Stimulated activated CD4-positive, alpha-beta T cell treated with anti-CD3 and anti-CD28 coated beads, Interleukin-15, amount 100 ng/mL, for 1 hour (primary cell): ENCODE measurements at regions not wholly inside any gene's neighbourhood (a gene's known extent, or its start where the extent isn't known, plus 50 kb on each side); places are given as distances from the start of the nearest gene placed in this dataset.
A peak's percentile ranks its signal among the peaks of the same experiment; 100 is the strongest.

Experiments used
- DNase-seq, 2 donors: peaks; one replicate each; pipeline ENCODE4 v3.0.0-alpha.2; 2020; ENCODE audit warnings: low read depth in 1 of 2, low spot score in 1 of 2

DNA sequence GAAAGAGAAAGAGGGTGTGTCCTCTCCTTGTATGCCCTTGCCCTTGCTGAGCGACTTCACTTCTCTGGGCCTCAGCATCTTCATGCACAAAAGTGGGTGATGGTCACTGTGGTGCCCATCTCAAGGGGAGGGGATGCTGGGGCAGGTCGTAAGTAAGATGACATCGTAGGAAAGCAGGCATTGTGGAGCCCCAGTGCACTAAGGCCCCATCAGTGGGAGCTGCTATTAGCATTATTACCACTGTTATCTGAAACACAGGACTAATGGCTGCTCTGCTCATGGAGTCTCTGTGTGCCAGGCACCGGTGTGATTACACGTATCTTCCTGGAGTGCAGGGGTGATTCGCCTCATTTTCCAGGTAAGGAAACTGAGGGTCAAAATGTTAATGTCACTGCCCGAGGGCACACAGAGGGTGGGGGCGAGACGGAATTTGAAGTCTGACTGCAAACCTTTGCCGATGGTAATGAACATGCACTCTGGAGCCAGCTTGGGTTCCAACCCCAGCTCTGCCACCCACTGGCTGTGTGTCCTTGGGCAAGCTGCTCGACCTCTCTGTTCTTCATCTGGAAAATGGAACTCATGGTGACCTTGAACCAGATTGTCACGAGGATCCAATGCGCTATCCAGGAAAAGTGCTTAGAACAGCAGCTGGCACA lies 63.2 kb upstream of the GSE1 start:
- no peak for DNase-seq

DNA sequence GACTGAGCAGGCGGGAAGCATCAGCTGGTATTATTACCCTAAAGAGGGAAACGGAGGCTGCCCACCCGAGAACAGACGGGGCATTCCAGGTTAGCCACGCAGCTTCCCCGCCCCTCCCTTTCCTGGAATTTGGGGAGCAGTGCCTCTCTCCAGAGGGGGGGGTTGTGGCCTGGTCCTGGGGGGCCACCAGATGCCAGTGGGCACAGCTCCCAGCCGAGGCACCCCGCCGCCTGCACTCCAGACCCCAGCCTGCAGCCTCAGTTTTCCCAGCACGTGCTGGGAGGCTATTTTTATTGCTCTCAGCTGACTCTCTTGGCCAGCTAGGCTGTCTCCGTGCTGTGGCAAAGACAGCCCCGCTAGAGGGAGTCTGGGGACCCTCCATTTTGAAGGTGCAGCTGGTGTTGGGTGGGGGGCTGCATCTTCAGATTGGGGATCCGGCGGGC lies 62.7 kb upstream of the GSE1 start:
- no peak for DNase-seq

DNA sequence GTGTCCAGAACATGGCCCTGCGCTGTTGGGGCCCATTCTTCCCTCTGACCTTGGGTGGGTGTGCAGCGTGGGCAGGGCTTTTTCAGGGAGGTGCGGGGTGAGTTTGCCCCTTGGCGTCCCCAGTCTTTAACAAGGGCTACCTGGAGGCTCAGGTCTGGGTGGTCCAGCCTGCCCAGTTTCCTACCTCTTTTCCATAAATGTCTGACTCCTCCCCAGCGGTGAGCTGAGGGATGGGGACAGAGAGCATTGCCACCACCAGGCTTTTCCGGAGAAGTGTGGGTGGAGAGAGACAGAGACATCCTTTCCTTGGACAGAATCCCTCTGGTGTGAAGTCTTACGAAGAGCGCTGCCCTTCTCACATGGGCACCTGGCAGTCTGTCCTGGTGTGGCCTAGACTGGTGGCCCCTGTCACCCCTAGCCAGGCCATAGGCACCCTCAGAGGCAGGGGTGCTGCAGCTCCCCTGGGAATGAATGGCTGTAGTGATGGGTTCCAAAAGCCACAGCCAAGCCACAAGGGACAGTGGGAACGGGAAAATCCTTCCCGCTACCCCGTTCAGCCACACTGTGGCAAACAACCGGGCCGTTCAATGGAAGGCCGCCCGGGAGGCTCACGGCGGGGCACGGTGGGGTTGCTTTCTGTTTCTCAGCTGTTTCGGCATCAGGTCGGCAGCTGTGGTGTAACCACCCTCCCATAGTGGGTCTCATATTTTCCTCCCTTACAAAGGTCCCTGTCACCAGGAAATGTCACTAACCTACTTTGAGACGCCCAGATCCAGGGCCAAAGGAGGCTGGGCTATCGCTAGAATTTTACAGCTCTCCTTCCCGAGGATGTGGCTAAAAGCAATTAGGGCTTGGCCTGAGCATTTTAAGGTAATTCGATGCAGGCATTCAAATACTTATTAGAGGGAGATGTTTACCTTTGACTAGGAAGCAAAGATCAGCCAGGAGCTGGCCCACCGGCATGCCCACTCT lies 61.9 kb upstream of the GSE1 start:
- DNase-seq, result no peak

DNA sequence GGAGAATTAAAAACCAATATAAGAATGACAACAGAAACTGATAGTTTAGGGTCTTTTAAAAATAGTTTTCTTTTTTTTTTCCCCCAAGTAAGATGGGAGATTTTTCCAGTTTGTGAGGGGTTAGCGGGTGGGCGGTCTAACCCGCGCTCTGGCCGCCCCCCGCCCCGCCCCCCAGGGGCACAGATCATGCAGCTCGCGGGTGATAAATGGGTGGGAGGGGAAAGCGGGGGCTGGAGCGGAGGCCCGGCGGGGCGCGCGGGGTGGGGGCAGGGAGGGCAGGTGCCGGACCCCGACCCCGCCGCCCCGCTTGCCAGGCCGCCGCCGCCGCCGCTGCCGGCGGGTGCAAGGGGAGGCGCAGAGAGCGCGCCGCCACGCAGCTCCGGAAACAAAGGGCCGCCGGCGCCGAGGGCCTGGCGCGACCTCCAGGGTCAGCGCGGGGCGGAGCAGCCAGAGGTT lies 60.1 kb upstream of the GSE1 start:
- DNase-seq, result no peak

DNA sequence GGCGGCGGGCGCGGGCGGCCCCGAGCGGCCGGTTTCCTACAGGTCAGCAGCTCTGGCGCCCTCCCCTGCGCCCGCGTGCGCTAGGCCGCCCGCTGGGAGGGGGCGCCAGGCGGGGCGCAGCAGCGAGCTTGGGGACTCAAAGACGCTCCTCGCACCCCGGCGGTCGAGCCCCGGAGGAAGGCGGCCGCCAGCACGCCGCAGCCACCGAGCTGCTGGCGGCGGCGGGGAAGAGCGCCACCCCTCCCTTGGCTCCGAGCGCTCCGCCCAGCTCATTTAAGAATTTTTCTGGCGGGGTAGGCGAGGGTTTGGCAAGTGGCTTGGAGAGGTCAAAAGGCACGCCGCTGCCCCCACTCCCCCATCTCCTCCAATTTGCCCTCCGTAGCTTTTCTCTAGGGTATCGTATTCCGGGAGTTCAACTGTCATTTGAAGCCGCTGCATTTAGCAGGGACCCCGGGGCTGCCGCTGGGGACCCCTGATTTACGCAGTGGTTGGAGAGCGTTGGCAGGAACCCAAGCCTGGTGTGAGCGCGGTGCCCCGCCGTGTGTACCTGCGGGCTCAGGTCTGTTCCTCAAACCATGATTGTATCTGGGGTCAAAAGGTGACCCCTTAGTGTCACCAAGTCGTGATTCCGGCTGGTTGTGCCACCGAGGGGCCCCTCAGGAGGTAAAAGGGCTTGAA lies 59.5 kb upstream of the GSE1 start:
- DNase-seq, result peak in 1 of 2 donors; percentile 20

DNA sequence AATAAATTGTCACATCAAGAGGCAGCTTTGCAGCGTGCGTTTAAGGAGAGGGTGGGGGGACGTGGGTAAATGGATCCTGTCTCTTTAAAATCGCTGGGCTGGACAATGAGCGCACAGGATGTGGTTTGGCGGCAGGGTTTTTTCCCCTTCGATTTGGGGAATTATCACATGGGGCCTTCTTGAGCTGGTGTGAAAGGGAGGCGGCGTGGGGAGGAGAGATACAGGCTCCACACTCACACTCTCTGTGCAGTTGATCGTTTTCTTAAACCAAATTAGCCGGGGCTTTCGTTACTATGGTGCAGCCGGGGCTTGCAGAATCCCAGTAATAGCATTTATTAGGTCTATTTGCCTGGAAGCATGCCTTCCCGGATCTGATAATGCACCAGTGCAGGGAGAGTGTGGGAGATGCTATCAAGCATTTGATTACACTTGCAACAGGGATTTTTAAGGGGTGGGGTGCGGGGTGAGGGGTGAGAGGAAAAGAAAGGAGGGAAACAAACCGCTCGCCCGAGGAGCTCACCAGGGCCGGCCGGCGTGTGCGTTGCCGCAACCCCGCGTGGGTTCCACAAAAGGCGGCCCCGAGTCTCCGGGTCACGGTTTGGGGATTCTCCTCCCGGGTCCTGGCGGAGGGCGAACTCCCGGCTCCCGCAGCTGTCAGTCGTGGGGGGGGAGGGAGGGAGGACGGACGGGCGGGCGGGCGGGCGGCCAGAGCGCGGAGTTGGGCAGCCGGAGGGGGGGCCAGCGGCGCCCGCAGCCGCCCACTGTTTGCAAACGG lies 58.8 kb upstream of the GSE1 start:
- peak; percentile 36 to 40 for DNase-seq

DNA sequence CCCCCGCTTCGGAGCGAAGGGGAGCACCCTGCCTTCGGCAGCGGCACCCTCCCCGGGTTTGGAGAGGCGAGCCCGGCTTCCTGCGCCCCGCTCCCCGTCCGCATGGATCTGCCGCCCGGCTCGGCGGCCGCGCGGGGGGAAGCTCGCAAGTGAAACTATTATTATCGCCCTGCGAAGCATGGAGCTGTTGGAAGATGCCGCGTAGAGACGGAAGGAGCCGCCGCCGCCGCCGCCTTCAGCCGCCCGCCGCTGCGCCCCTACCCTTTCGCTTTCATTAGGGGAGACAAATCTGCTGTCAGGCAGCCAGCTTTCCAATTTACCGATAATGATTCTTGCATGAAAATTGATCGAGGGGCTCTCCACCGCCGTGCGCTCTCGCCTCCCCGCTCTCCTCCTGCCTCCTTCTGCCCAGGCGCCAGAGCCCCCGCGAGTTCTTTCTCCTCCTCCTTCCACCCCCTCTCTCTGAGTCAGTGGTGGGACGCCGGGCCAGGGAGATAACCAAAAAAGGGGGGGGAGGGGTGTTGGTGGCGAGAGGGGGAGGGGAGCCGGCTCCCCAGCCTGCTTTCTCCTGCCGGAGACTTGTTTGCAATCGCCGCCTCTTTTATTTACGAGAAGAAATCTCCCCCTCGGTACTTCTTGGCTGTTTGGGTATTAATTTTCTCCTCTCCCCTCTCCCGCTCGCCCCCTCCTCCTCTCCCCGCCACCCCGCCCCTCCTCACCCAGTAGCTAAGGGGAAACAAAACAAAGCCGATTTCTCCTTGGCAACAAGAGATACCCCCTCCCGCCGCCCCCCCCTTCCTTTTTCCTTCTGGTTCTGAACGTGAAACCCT lies 58.0 kb upstream of the GSE1 start:
- peak; percentile 23 to 42 for DNase-seq

DNA sequence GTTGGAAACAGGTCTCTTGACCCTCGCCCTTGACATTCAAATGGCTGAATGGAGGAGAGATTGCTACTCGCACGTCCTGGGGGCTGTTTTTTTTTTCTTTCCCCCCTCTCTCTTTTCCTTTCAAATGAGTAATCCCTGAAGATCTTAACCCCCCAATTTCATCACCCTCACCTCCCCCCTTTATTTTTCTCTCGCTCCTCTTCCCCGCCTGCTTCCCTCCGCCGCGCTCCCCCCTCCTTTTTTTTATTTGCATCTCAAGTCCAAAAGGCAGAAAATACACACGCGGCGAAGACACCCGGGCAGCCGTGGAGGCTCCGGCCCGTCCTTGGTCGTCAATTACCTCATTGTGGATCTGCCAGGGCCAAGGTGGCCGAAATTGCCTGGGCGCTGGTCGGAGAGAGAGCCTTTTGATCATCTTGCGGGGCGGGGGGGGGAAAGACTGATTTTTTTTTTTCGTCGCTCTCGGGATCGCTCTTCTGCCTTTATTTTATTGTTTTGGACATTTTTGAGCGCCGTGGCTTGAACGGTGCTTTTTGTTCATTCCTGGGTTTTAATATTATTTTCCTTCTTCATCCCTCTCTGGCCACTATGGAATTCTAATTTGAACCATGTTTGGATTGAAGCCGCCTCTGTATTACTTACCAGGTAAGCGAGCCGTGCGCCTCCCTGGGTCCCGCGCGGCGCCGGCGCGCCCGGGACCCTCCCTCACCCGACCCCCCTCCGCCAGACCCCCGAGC lies 57.2 kb upstream of the GSE1 start:
- peak in 1 of 2 donors; percentile 5 for DNase-seq

DNA sequence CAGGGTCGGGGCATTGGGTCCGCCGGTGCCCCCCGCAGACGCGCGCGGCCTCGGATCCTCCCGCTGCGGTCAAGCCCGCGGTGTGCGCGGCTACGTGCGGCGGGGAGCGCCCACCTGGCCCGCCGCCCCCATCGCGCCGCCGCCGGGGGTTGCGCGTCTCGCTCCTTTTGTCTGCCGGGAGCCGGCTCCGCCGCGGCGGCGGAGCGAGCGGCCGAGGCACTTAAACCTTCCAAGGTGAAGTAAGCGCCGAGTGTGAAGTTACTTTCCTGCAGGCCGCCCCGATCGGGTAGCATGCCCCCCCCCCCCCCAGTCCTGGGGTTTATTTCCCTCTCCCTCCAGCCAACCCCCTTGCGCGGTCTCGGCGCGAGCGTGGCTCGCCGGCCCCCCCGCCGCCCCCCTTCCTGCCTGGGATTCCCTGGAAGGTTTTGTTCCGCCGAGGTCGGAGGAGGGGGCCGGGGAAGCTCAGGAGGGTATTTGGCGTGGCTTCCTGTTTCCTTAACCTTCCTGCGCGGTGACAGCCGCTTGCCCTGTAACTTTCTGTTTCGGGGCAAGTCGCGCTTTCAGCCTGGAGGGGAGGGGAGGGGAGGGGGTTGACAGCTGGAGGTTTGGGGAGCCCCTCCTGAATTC lies 56.6 kb upstream of the GSE1 start:
- peak in 1 of 2 donors; percentile 44 for DNase-seq

DNA sequence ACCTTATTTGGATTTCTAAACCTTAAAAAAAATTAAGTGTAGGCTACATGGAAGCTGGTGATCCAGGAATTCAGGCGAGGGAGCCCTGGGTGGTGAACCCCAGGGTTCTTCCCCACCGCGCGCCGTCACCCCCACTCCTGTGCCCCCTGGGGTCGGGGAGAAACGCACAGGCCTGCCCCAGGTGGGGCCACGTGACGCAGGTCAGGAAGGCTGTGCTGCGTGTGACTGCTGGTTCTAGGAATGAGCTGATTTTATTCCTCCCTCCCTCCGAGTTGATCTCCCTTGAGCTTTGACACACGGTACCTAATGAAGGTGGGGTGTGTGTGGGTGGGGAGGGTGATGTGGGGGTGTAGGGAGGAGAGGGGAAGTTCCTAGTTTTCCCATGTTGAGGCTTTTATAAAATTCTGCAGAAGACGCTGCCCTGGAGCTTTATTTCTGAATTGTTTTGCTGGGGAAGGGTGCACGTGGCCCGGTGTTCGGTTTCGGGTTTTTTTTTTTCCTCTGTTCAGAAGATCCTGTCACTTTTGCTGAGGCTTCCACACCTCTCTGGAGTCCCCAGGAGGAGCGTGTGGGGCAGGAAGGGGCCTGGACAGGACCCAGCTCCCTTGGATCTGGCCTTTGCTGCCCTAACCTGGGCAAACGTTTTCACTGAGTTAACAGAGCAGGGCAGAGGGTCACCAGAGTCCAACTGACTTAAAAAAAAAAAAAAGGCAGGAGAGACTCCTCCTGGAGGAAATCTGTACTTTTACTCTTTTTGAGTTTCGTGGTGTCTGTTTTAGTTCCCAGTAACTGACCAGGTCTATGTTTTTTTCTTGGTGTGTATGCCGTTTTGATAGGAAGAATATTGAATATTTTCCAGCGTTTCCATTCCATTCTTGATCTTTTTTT lies 55.8 kb upstream of the GSE1 start:
- DNase-seq, result peak in 1 of 2 donors; percentile 27

DNA sequence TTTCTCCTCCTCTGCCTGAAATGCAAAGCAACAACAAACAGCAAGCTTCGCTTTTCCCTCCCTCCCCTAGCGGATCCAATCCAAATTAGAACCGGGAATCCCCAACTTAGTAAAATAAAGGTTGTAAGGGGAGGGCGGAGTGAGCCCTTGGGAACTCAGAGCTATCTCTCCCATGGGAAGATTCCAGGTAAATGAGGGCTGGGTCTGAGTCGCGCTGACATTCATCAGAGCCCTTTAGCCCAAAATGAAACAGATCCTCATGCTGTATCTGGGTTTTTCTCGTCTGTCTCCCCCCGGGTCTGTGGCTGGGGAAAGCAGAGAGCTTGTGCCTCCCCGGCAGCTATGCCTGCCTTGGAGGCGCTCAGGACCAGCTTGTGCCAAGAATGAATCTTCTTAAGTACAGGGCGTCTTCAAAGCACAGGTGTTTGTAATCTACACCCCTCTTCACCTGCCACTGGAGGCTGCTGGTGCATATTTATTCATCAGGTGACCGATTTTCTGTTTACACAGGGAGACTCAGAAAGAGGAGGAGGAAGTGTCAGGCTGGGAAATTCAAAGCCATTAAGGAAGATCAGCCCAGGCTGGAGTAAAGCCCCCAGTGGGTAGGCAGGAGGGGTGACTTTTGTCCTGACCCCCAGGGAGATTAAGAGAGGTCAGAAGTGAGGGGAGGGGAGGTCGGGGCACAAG lies 55.0 kb upstream of the GSE1 start:
- DNase-seq, result no peak

DNA sequence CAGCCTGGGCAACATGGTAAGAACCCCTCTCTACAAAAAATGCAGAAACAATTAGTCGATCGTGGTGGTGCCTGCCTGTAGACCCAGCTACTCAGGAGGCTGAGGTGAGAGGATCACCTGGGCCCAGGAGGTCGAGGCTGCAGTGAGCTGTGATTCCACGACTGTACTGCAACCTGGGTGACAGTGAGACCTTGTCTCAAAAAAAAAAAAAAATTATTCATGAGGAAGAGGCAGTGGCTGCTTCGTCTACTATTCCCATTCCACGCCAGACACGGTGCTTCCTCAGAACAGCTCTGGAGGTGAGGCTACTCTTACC lies 52.2 kb upstream of the GSE1 start:
- DNase-seq, result no peak

DNA sequence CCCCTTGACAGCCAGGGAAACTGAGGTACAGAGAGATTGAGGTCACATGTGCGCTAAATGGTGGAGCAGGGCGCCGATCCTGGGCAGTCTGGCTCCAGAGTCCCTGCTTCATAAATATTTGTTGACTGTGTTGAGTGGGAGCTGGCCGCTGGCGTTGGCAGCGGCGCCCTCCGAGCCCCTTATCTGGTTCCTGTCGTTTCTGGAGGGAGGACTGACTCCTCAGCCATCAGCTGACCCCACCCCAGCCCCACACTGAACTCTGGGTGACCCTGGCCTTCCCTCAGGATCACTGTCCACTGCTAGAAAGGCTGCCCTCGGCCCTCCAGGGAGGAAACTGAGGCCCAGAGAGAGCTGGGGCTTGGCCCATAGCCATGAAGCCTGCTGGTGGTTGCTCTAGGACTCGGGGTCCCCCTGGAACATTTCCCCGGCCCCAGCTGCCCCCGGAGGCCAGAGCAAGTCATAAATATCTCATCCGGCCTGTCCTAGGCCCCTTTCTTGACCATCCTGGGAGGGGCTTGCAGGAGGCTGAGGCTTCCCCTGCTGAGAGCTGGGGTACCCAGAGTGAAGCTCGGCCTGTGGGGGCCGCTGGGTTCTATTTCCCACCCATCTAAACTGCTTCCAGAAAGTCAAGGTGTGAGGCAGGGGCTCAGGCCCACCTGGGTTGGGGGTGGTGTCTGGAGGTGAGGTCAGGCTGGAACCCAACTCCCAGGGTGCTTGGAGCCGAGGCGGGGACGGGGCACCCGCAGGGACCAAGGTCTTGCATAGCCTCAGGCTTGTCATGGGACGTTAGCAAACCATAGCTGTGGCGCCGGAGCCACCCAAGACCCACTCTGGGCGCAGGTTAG lies 51.7 kb upstream of the GSE1 start:
- no peak for DNase-seq

DNA sequence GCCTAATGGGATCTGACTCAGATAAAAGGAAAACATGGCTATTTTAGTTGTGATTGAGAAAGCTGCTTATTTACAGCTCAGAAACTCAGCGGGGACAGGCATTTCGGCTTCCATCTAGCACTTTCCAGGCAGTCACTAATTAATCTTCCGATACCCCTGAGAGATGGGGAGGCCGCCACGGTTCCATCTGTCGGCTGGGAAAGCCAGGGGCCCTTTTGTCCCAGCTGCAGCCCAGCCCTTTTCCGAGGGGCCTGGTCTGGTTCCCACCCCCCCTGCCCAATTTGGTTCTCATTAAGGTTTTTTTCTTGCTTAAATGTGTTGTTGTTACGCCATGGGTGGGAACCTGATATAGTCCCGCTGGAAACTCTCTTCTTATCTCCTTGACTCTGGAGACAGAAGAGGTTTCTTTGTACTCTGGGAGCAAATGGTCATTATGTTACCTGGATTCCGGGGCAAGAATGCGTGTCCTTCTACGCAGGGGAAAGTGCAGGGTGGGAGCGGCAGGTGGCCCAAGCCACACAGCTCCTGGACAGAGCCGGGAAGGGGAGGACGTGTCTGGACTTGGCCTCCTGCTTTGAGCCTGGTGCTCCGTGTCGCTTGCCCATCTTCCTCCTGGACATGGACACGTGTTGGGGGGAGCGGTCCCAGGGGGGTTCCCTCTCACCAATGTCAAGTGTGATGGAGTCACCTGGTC lies 50.9 kb upstream of the GSE1 start:
- no peak for DNase-seq

DNA sequence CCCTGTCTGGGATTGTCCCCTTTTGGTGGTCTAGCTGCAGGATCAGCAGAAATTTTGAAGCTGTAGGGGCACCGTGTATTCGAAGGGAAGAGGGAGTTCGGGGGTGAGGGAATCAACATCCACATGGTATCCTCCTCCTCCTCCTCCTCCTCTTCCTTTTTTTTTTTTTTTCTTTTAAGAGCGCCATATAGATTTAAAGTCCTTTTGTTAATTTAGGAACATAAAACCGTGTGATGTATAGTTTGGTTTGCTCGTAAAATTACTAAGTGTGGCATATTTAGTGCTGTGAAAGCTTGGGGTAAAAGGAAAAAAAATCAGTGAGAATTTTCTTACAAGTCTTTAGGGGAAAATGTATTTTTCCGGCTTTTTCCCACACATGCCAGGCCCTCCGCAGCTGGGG lies 50.1 kb upstream of the GSE1 start:
- DNase-seq, result no peak
